ENCODE measurements at regions not wholly inside any gene's neighbourhood (a gene's known extent, or its start where the extent isn't known, plus 50 kb on each side); places are given as distances from the start of the nearest gene placed in this dataset.

GRCh38 chr1:78434351-78434750, 56.4 kb upstream of the PTGFR start:
- no peak for TF ChIP-seq TCF4 (CRISPR knock-in tag; IDR thresholded peaks at IDR 0.05; ENCODE audit: borderline replicate concordance)
- TF ChIP-seq PPARA (CRISPR knock-in tag; IDR thresholded peaks at IDR 0.05; ENCODE audit: borderline replicate concordance): no peak
- TF ChIP-seq ESRRG (CRISPR knock-in tag; IDR thresholded peaks at IDR 0.05): no peak
- TF ChIP-seq CSRNP3 (CRISPR knock-in tag; IDR thresholded peaks at IDR 0.05): no peak
- no peak for TF ChIP-seq OSR1 (CRISPR knock-in tag; IDR thresholded peaks at IDR 0.05)
- no peak for TF ChIP-seq RARB (CRISPR knock-in tag; IDR thresholded peaks at IDR 0.05)
- no peak for TF ChIP-seq CSDC2 (CRISPR knock-in tag; IDR thresholded peaks at IDR 0.05)
